Activated naive CD8-positive, alpha-beta T cell treated with anti-CD3 and anti-CD28 coated beads, Interleukin-2, amount 50 U/mL, for 16 hours (primary cell): ENCODE measurements at regions not wholly inside any gene's neighbourhood (a gene's known extent, or its start where the extent isn't known, plus 50 kb on each side); places are given as distances from the start of the nearest gene placed in this dataset.

Source experiments
- DNase-seq: peaks from one replicate; pipeline ENCODE4 v3.0.0-alpha.2; 2020; ENCODE audit warnings: low read depth, low spot score

DNA sequence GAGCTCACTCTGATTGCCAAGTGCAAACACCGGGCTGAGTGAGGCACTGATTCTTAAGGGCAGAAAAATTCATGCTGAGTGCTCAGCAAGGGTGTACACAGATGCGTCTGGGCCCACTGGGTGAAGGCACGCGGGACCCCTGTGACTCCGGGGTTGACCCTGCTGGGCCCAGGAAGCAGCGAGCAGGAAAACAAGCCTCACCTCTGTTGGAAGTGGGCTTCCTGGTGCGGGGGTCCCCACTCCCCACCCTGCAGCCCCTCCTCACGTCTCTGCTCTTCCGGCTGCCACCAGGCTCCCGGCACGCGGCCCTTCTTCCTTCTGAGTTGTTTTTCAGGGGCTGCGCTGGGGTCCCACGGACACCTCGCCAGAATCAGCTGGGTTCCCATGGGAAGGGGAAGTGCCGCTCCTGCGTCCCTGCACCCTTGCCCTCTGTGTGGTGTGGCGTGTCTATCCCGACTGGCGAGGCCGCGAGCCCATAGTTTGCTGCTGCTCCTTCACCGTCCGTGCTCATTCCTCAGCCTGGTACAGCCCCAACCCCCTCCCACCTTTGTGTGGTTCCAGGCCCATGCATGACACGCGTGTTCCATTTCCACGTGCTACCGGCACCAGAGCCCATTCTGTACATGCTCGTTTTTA is 80.6 kb upstream of the BHLHE23 start:
- no peak for DNase-seq

DNA sequence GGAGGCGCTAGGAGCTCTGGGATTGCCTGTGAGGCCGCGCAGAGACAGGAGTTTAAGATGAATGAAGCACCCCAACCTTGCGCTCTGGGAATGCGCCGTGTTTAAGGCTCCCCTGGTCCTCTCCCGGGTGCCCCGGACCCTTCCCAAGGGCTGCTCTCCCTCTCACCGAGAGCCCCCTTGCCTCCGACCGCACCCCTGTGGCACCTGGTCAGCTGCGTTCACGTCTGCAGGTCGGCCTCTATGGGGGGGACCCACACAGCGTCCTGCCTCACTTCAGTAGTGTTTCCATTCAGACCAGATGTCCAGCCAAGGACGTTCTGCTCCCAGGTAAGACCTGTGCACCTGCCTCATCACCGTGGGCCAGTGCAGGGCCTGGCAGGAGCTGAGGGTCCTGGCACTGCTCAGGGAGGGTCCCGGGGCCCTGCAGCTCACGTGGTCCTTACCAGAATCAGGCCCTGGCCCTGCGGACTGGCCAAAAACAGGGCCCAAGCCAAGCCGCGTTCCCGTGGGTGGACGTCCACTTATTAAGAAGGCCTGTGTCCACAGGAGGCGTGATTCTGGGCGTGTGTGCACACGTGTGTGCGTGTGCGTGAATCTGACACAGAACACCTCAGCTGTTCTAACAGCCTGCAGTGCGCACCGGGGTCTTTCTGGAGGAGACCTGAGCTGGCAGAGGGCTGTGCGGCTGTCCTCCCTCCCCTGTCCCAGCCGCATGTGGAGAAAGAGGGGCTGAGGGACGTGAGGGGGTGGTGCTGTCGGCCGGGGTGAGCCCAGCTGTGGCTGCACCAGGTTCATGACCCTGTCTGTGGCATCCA is 79.9 kb upstream of the BHLHE23 start:
- DNase-seq = no peak

DNA sequence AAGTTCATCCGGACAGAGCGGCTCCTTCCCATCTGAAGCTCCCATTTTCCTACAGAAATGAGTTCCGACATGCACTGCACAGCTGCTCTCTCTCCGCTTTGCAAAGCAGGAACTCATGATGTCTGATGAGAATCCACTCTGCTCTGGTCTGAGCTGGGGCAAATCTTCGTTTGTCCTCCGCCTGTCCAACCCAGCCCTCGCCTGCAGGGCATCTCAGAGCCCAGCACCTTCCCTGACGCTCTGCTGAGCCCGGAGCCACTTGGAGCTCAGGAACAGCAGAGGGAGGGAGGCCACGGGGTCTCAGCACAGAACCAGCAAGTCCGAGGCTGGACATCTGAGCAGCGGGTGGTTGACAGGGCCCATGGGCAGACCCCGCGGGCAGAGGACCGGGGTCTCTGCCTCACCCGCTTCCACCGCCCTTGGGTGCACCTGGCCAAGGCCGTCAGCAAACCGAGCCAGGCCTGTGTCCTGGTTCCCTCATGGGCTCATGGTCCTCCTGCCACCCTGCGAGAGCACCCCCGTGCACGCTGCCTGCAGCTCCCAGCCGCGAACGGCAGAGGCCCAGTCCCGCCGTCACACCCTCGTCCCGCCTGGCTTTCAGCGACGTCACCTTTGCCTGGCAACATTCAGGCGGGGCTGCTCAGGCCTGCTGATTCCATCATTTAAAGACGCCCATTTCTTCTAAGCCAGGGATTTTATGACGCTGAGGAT is 78.5 kb upstream of the BHLHE23 start:
- DNase-seq = no peak

DNA sequence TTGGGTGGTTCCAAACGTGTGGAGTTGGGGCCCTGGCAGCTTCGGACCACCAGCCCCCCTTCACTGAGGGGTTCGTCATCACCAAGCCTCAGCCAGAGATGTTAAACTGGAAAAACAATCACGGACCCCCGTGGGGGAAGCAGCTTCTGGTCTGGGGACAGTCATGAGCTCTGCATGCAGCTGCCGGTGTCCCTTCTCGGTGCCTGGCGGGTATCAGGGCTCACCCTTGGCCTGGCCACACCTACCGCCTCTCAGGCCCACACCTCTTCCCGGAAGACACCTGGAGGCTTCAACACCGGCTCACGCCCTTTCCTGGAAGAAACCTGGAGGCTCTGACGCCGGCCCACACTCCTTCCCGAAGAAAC is 77.8 kb upstream of the BHLHE23 start:
- no peak for DNase-seq

DNA sequence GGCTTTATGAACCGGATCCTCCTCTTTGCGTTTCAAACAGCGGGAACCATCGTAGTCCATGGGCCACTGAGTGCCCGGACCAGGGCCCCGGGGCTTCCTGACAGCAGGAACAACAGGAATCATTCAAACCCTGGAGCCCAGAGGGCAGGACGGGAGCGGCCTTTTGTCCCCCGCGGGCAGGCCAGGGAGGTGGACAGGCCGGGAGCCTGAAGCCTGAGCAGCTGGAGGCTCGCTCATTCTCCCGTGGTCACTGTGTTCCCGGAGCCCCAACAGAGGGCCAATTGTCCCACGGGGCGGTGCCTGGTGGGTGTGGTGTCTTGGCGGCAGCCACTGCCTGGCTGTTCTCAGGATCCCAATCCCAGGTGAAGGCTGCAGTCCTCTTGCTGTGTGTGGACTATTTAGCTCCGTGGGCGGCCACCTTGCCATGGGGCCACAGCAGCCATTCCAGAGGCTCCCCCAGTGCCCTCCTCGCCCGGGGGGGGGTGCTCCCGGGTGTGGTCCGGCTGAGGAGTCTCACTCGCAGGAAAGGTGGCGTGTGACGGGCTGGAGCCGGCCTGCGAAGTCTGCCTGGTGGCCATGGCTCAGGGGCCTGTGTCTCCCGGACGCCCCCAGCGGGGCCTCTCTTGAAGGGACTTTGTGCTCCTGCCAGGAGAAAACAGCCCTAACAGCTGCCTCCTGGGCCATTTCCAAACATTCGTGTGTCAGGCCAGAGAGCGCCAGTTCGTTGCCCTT is 77.2 kb upstream of the BHLHE23 start:
- no peak for DNase-seq

GRCh38 chr20:63082939-63083735 is 76.4 kb upstream of the BHLHE23 start:
- DNase-seq = no peak

- no peak for DNase-seq
Measured at GRCh38 chr20:63082308-63082938, 75.7 kb upstream of the BHLHE23 start.

DNA sequence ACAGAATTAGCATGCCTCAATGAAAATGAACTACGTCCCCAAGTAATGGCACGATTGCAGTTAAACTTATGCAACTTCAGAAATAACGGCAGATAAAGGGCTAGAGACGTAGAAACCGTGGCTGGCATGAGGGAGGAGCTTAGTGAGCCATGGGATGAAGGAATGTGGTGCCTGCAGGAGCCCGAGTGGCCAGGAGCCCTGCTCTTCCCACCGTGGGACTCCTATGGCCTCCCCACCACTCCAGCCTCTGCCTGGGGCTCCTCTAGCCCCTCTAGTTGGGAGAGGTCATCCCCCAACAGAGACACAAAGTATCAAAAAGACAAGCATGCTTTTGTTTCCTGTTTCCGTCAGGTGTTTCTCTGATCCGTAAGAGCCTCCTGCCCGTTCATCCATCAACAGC is 75.1 kb upstream of the BHLHE23 start:
- DNase-seq = no peak

DNA sequence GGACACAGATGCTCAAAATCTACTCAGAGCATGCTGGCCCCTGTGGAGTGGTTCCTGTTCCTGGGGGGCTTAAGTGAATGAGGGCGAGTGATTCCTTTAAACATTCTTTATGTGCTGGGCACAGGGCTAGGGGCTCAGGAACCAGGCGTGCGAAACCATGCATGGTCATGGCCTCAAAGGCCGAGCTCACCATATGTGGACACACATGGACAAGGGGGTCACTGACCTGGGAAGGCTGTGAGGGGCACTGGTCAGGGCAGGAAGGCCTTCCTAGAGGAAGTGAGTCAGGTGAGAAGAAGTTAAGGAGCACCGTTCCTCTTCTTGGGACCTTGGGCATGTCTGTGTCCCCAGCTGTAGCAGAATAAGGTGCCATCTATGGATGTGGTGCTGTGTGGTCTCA is 74.6 kb upstream of the BHLHE23 start:
- no peak for DNase-seq

DNA sequence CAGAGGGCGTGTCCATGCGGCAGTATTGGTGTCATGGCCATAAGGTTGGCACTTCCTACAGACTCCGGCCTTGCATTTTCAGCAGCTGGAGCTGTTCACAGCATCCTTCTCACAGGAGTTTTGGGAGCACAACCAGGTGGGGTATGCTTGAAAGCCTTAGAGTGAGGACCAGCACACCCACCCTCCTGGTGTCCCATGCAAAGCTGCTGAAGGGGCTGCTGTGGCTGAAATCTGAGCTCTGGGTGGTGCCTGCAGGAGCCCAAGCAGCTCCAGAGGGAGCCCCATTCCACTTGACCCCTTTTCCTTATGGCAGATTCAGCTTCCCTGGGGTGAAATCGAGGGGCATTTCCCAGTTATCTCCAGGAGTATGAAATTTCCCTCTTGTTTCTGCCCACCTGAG is 74.0 kb upstream of the BHLHE23 start:
- DNase-seq = no peak

DNA sequence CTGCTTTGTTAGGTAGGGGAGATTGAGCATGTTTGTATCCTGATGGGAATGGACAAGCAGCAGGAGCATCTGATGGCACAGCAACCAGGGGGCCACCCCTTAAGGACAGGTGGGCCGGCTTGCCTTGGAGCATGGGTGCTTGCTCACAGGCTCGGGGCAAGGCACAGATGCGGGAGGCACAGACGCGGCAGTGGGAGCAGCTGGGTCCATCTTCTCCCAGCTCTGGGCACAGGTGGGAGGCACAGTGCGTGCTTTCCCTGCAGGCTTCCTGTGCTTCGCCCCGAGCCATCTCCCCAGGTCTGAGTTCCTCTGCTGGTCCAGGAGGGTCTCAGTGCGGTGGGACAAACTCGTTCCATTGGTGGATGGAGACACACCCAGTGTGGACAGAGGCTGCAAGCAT is 73.6 kb upstream of the BHLHE23 start:
- DNase-seq = no peak

GRCh38 chr20:63079971-63080370 is 73.2 kb upstream of the BHLHE23 start:
- DNase-seq = no peak

DNA sequence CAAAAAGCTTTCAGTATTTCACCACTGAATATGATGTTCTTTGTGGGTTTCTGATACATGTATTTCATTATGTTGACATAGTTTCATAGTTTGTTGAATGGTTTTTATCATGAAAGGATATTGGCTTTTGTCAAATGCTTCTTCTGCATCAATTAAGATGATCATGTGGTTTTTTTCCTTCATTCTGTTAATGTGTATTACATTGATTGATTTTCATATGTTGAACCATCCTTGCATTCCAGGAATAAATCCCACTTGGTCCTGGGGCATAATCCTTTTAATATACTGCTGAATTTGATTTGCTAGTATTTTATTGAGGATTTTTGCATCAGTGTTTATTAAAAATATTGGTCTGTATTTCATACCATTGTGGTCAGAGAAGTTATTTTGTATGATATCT is 70.9 kb upstream of the BHLHE23 start:
- no peak for DNase-seq

DNA sequence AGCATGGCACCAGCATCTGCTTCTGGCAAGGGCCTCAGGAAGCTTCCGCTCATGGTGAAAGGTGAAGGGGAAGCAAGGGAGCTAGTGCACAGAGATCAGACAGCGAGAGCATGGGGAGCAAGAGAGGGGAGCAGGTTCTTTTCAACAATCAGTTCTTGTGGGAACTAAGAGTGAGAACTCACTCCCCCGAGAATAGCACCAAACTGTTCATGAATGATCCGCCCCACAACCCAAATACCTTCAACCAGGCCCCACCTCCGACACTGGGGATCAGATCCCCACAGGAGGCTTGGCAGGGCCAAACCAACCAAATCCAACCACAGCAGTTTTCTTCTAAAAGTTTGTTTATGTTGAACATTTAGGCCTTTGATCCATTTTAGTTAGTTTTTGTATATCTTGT is 69.7 kb upstream of the BHLHE23 start:
- no peak for DNase-seq

GRCh38 chr20:63074631-63075030 is 67.9 kb upstream of the BHLHE23 start:
- no peak for DNase-seq

DNA sequence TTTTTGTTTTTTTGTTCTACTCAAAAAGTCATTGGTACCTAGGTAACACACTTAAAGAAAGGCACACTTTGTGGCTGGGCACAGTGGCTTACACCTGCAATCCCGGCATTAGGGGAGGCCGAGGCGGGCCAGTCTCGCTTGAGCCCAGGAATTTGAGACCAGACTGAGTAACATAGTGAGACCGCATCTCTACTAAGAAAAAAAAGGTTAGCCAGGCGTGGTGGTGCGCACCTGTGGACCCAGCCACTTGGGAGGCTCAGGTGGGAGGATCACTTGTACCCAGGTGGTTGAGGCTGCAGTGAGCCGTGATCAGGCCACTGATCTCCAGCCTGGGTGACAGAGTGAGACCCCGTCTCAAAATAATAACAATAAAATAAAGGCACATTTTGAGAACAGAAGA is 67.4 kb upstream of the BHLHE23 start:
- no peak for DNase-seq

GRCh38 chr20:63073738-63074065 is 66.9 kb upstream of the BHLHE23 start:
- no peak for DNase-seq

GRCh38 chr20:63072991-63073737 is 66.4 kb upstream of the BHLHE23 start:
- no peak for DNase-seq

GRCh38 chr20:63072231-63072791 is 65.5 kb upstream of the BHLHE23 start:
- DNase-seq = no peak
